Activated naive CD4-positive, alpha-beta T cell treated with anti-CD3 and anti-CD28 coated beads, Interleukin-2, amount 50 U/mL, for 24 hours (primary cell): ENCODE measurements at regions not wholly inside any gene's neighbourhood (a gene's known extent, or its start where the extent isn't known, plus 50 kb on each side); places are given as distances from the start of the nearest gene placed in this dataset.
"Not testable (repeated sequence)": the region's sequence is repeated elsewhere in the genome, so short reads cannot be mapped to it uniquely, and the experiment has no call there.

Experiments used
- H3K27ac Mint-ChIP-seq: one replicate; pipeline ENCODE4 v1.8.0; 2021; ENCODE audit warnings: mild to moderate bottlenecking, mixed read lengths
- H3K27me3 Mint-ChIP-seq: one replicate; pipeline ENCODE4 v1.8.0; 2021; ENCODE audit warnings: mixed read lengths
- H3K36me3 Mint-ChIP-seq: one replicate; pipeline ENCODE4 v1.8.0; 2021; ENCODE audit warnings: mixed read lengths
- H3K4me1 Mint-ChIP-seq: one replicate; pipeline ENCODE4 v1.8.0; 2021; ENCODE audit warnings: mixed read lengths
- H3K4me3 Mint-ChIP-seq: one replicate; pipeline ENCODE4 v1.8.0; 2021; ENCODE audit warnings: mild to moderate bottlenecking, mixed read lengths
- H3K9me3 Mint-ChIP-seq: one replicate; pipeline ENCODE4 v1.8.0; 2021; ENCODE audit warnings: mixed read lengths

GRCh38 chr2:126048719-126049118 is 607.2 kb upstream of the GYPC start:
- Mint-ChIP-seq H3K27ac (no peak overlapping the region), H3K4me1 (no peaks in the 10 kb centered on the region), H3K27me3 (no peaks in the 10 kb centered on the region)

GRCh38 chr2:126049461-126049860 is 606.5 kb upstream of the GYPC start:
- H3K4me1 Mint-ChIP-seq, result no peaks in the 10 kb centered on the region
- no peaks in the 10 kb centered on the region for H3K27me3 Mint-ChIP-seq
- H3K9me3 Mint-ChIP-seq, result peaks cover 5% of the 10 kb centered on the region
- H3K27ac Mint-ChIP-seq, result no peak overlapping the region
- peaks cover 1% of the 10 kb centered on the region for H3K36me3 Mint-ChIP-seq
- no peak overlapping the region for H3K4me3 Mint-ChIP-seq

More at GRCh38 chr2:126048719-126049118, 607.2 kb upstream of the GYPC start:
- no peak overlapping the region for H3K4me3 Mint-ChIP-seq
- peaks cover 5% of the 10 kb centered on the region for H3K9me3 Mint-ChIP-seq
- H3K36me3 Mint-ChIP-seq, result peaks cover 1% of the 10 kb centered on the region

- Mint-ChIP-seq H3K4me1 (no peaks in the 10 kb centered on the region), H3K27me3 (no peaks in the 10 kb centered on the region), H3K4me3 (no peak overlapping the region), H3K36me3 (peaks cover 1% of the 10 kb centered on the region), H3K9me3 (peaks cover 5% of the 10 kb centered on the region), H3K27ac (no peak overlapping the region)
These were observed 604.8 kb upstream of the GYPC start for GRCh38 chr2:126050991-126051736.

GRCh38 chr2:126051737-126052240 is 604.2 kb upstream of the GYPC start:
- H3K27me3 Mint-ChIP-seq, H3K36me3 Mint-ChIP-seq, H3K4me1 Mint-ChIP-seq, H3K9me3 Mint-ChIP-seq, H3K4me3 Mint-ChIP-seq, H3K27ac Mint-ChIP-seq: not testable (repeated sequence)

GRCh38 chr2:126059379-126059778 is 596.6 kb upstream of the GYPC start:
- Mint-ChIP-seq H3K9me3 (peaks cover 28% of the 10 kb centered on the region), H3K4me1 (no peaks in the 10 kb centered on the region), H3K27ac (no peak overlapping the region), H3K36me3 (no peaks in the 10 kb centered on the region), H3K27me3 (no peaks in the 10 kb centered on the region), H3K4me3 (no peak overlapping the region)

GRCh38 chr2:126085011-126085795 is 570.8 kb upstream of the GYPC start:
- no peaks in the 10 kb centered on the region for H3K36me3 Mint-ChIP-seq
- H3K27ac Mint-ChIP-seq, result no peak overlapping the region
- no peaks in the 10 kb centered on the region for H3K4me1 Mint-ChIP-seq
- no peaks in the 10 kb centered on the region for H3K27me3 Mint-ChIP-seq
- H3K9me3 Mint-ChIP-seq, result no peaks in the 10 kb centered on the region
- no peak overlapping the region for H3K4me3 Mint-ChIP-seq

- Mint-ChIP-seq H3K27me3 (no peaks in the 10 kb centered on the region), H3K4me1 (no peaks in the 10 kb centered on the region), H3K4me3 (no peak overlapping the region), H3K27ac (no peak overlapping the region), H3K36me3 (no peaks in the 10 kb centered on the region), H3K9me3 (no peaks in the 10 kb centered on the region)
These were observed 555.0 kb upstream of the GYPC start for GRCh38 chr2:126100962-126101361.

GRCh38 chr2:126106006-126106405 is 550.0 kb upstream of the GYPC start:
- Mint-ChIP-seq H3K4me1 (no peaks in the 10 kb centered on the region), H3K36me3 (no peaks in the 10 kb centered on the region), H3K27me3 (no peaks in the 10 kb centered on the region), H3K9me3 (peaks cover 6% of the 10 kb centered on the region), H3K27ac (no peak overlapping the region), H3K4me3 (no peak overlapping the region)

- Mint-ChIP-seq H3K4me3 (no peak overlapping the region), H3K36me3 (no peaks in the 10 kb centered on the region), H3K4me1 (no peaks in the 10 kb centered on the region), H3K27me3 (no peaks in the 10 kb centered on the region), H3K9me3 (peaks cover 6% of the 10 kb centered on the region), H3K27ac (no peak overlapping the region)
These were observed 548.1 kb upstream of the GYPC start for GRCh38 chr2:126107883-126108282.

- Mint-ChIP-seq H3K9me3 (no peaks in the 10 kb centered on the region), H3K27ac (no peak overlapping the region), H3K4me3 (no peak overlapping the region), H3K36me3 (no peaks in the 10 kb centered on the region), H3K4me1 (no peaks in the 10 kb centered on the region), H3K27me3 (no peaks in the 10 kb centered on the region)
These were observed 540.0 kb upstream of the GYPC start for GRCh38 chr2:126115975-126116374.

- Mint-ChIP-seq H3K27ac (no peak overlapping the region), H3K27me3 (no peaks in the 10 kb centered on the region), H3K9me3 (no peaks in the 10 kb centered on the region), H3K4me1 (no peaks in the 10 kb centered on the region), H3K4me3 (no peak overlapping the region), H3K36me3 (no peaks in the 10 kb centered on the region)
These were observed 538.1 kb upstream of the GYPC start for GRCh38 chr2:126117886-126118285.

- peaks cover 10% of the 10 kb centered on the region for H3K9me3 Mint-ChIP-seq
- H3K4me1 Mint-ChIP-seq, result no peaks in the 10 kb centered on the region
- H3K27me3 Mint-ChIP-seq, result no peaks in the 10 kb centered on the region
- H3K4me3 Mint-ChIP-seq, result no peak overlapping the region
- H3K27ac Mint-ChIP-seq, result no peak overlapping the region
- H3K36me3 Mint-ChIP-seq, result no peaks in the 10 kb centered on the region
These were observed 510.2 kb upstream of the GYPC start for GRCh38 chr2:126145752-126146151.

- no peak overlapping the region for H3K4me3 Mint-ChIP-seq
- peaks cover 14% of the 10 kb centered on the region for H3K9me3 Mint-ChIP-seq
- H3K27ac Mint-ChIP-seq, result no peak overlapping the region
- no peaks in the 10 kb centered on the region for H3K36me3 Mint-ChIP-seq
- H3K4me1 Mint-ChIP-seq, result no peaks in the 10 kb centered on the region
- peaks cover 6% of the 10 kb centered on the region for H3K27me3 Mint-ChIP-seq
These were observed 501.6 kb upstream of the GYPC start for GRCh38 chr2:126154256-126154785.

- not testable (repeated sequence) for H3K4me3 Mint-ChIP-seq, H3K27ac Mint-ChIP-seq, H3K36me3 Mint-ChIP-seq, H3K9me3 Mint-ChIP-seq, H3K27me3 Mint-ChIP-seq, H3K4me1 Mint-ChIP-seq
These were observed 495.0 kb upstream of the GYPC start for GRCh38 chr2:126160950-126161349.

GRCh38 chr2:126172631-126173184 is 483.2 kb upstream of the GYPC start:
- no peaks in the 10 kb centered on the region for H3K36me3 Mint-ChIP-seq
- no peaks in the 10 kb centered on the region for H3K27me3 Mint-ChIP-seq
- no peaks in the 10 kb centered on the region for H3K4me1 Mint-ChIP-seq
- H3K27ac Mint-ChIP-seq, result no peak overlapping the region
- no peaks in the 10 kb centered on the region for H3K9me3 Mint-ChIP-seq
- H3K4me3 Mint-ChIP-seq, result no peak overlapping the region

GRCh38 chr2:126175222-126175621 is 480.7 kb upstream of the GYPC start:
- H3K9me3 Mint-ChIP-seq, result no peaks in the 10 kb centered on the region
- H3K4me1 Mint-ChIP-seq, result no peaks in the 10 kb centered on the region
- no peaks in the 10 kb centered on the region for H3K27me3 Mint-ChIP-seq
- no peaks in the 10 kb centered on the region for H3K36me3 Mint-ChIP-seq
- no peak overlapping the region for H3K27ac Mint-ChIP-seq
- no peak overlapping the region for H3K4me3 Mint-ChIP-seq
